ENCODE measurements at regions not wholly inside any gene's neighbourhood (a gene's known extent, or its start where the extent isn't known, plus 50 kb on each side); places are given as distances from the start of the nearest gene placed in this dataset.
A peak's percentile ranks its signal among the peaks of the same experiment; 100 is the strongest.

- H3K4me1 Mint-ChIP-seq = no peaks in the 10 kb centered on the region
- H3K9me3 Mint-ChIP-seq = no peaks in the 10 kb centered on the region
- ChIA-PET CTCF (interaction anchor here (1.0 to 1.1 kb wide), 2 partner anchors 15 to 269 kb away, joined by 3 read pairs; no protein-coding TSS in a partner anchor), POLR2A (no interaction called here)
- no peaks in the 10 kb centered on the region for H3K36me3 Mint-ChIP-seq (ENCODE audit: low read depth)
- no peak for TF ChIP-seq CTCF (IDR thresholded peaks at IDR 0.05)
- no peak for ATAC-seq (ENCODE audit: low read depth)
- DNase-seq = no peak
- no peak overlapping the region for H3K4me3 Mint-ChIP-seq
- H3K27ac Mint-ChIP-seq = no peak overlapping the region
- intact Hi-C loops (cut with micrococcal nuclease) = no loop called here
- peaks cover 5% of the 10 kb centered on the region for H3K27me3 Mint-ChIP-seq
These were observed 52.7 kb upstream of the SERBP1 start for GRCh38 chr1:67482733-67483482.

GRCh38 chr1:67484492-67484891 lies 54.3 kb upstream of the SERBP1 start:
- Mint-ChIP-seq H3K36me3 (ENCODE audit: low read depth) (no peaks in the 10 kb centered on the region), H3K9me3 (no peaks in the 10 kb centered on the region), H3K27ac (no peak overlapping the region), H3K4me1 (no peaks in the 10 kb centered on the region), H3K4me3 (no peak overlapping the region), H3K27me3 (peaks cover 3% of the 10 kb centered on the region)
- DNase-seq = no peak
- ChIA-PET POLR2A (no interaction called here), CTCF (no interaction called here)
- intact Hi-C loops (cut with micrococcal nuclease) = no loop called here
- no peak for TF ChIP-seq CTCF (IDR thresholded peaks at IDR 0.05)
- no peak for ATAC-seq (ENCODE audit: low read depth)

GRCh38 chr1:67485046-67485811 lies 55.0 kb upstream of the SERBP1 start:
- POLR2A ChIA-PET = no interaction called here
- TF ChIP-seq CTCF (IDR thresholded peaks at IDR 0.05) = no peak
- CTCF ChIA-PET = no interaction called here
- intact Hi-C loops (cut with micrococcal nuclease) = no loop called here
- no peak overlapping the region for H3K27ac Mint-ChIP-seq
- no peak for DNase-seq
- no peaks in the 10 kb centered on the region for H3K9me3 Mint-ChIP-seq
- H3K4me1 Mint-ChIP-seq = no peaks in the 10 kb centered on the region
- peaks cover 5% of the 10 kb centered on the region for H3K27me3 Mint-ChIP-seq
- H3K4me3 Mint-ChIP-seq = no peak overlapping the region
- H3K36me3 Mint-ChIP-seq (ENCODE audit: low read depth) = no peaks in the 10 kb centered on the region
- no peak for ATAC-seq (ENCODE audit: low read depth)

- ChIA-PET POLR2A (no interaction called here), CTCF (interaction anchor here (1.3 kb wide), 1 partner anchor 278 kb away, joined by 3 read pairs; no protein-coding TSS in a partner anchor)
- Mint-ChIP-seq H3K4me1 (no peaks in the 10 kb centered on the region), H3K4me3 (no peak overlapping the region), H3K27me3 (peaks cover 5% of the 10 kb centered on the region), H3K9me3 (no peaks in the 10 kb centered on the region), H3K36me3 (ENCODE audit: low read depth) (no peaks in the 10 kb centered on the region), H3K27ac (no peak overlapping the region)
- intact Hi-C loops (cut with micrococcal nuclease) = loop anchor here (1.0 kb wide), 3 partner anchors 58 to 255 kb away; no protein-coding TSS in a partner anchor
- TF ChIP-seq CTCF (IDR thresholded peaks at IDR 0.05) = no peak
- DNase-seq = no peak
- peak; percentile 42 for ATAC-seq (ENCODE audit: low read depth)
These were observed 59.4 kb upstream of the SERBP1 start for GRCh38 chr1:67489643-67490042.

GRCh38 chr1:67491280-67491679 lies 61.1 kb upstream of the SERBP1 start:
- ATAC-seq (ENCODE audit: low read depth) (no peak), DNase-seq (no peak)
- ChIA-PET CTCF (interaction anchor here (1.0 to 1.5 kb wide), 4 partner anchors 9 to 276 kb away, joined by 3 to 6 read pairs (median 6); no protein-coding TSS in a partner anchor), POLR2A (no interaction called here)
- no peaks in the 10 kb centered on the region for H3K4me1 Mint-ChIP-seq
- intact Hi-C loops (cut with micrococcal nuclease) = no loop called here
- H3K27ac Mint-ChIP-seq = no peak overlapping the region
- no peaks in the 10 kb centered on the region for H3K9me3 Mint-ChIP-seq
- H3K36me3 Mint-ChIP-seq (ENCODE audit: low read depth) = no peaks in the 10 kb centered on the region
- peaks cover 2% of the 10 kb centered on the region for H3K27me3 Mint-ChIP-seq
- H3K4me3 Mint-ChIP-seq = no peak overlapping the region
- TF ChIP-seq CTCF (IDR thresholded peaks at IDR 0.05) = no peak

Measured in activated B cell treated with CpG ODN at 0.5 μM for 24 hours (primary cell).